WERI-Rb-1 (cell line): ENCODE measurements at regions not wholly inside any gene's neighbourhood (a gene's known extent, or its start where the extent isn't known, plus 50 kb on each side); places are given as distances from the start of the nearest gene placed in this dataset.

Source experiments
- DNase-seq: peaks from one replicate; pipeline ENCODE4 v3.0.0-alpha.2; 2020
- H3K27ac ChIP-seq: fragments of 250-450 bp; sonication (Bioruptor Pico); 2 replicates; pipeline ENCODE4 v1.5.1; 2020; ENCODE audit warnings: mild to moderate bottlenecking, moderate library complexity
- H3K27me3 ChIP-seq: fragments of 250-450 bp; sonication (Bioruptor Pico); 2 replicates; pipeline ENCODE4 v1.5.1; 2021; ENCODE audit warnings: mild to moderate bottlenecking, low read depth, moderate library complexity; ENCODE audit not compliant: insufficient read depth, severe bottlenecking
- H3K36me3 ChIP-seq: fragments of 250-450 bp; sonication (Bioruptor Pico); 2 replicates; pipeline ENCODE4 v1.5.1; 2020; ENCODE audit warnings: mild to moderate bottlenecking, moderate library complexity
- H3K4me3 ChIP-seq: 2 replicates; pipeline ENCODE4 v1.5.1; 2011; ENCODE audit warnings: low read depth, mild to moderate bottlenecking, control low read depth, low read length
- H3K9me3 ChIP-seq: fragments of 250-450 bp; sonication (Bioruptor Pico); 2 replicates; pipeline ENCODE4 v1.5.1; 2021; ENCODE audit warnings: mild to moderate bottlenecking, moderate library complexity; ENCODE audit not compliant: severe bottlenecking
- CTCF ChIP-seq: IDR thresholded peaks from 2 replicates; pipeline ENCODE4 v1.5.1; 2011; ENCODE audit warnings: low read depth, mild to moderate bottlenecking, control low read depth, inconsistent platforms, low read length

GRCh38 chr4:45795135-45795534 lies 328.7 kb downstream of the GABRG1 start:
- Histone ChIP-seq H3K27me3 (no peaks in the 10 kb centered on the region), H3K36me3 (no peaks in the 10 kb centered on the region), H3K9me3 (no peaks in the 10 kb centered on the region), H3K4me3 (no peak overlapping the region), H3K27ac (no peak overlapping the region)
- no peak for TF ChIP-seq CTCF
- DNase-seq, result no peak

- TF ChIP-seq CTCF, result no peak
- Histone ChIP-seq H3K36me3 (no peaks in the 10 kb centered on the region), H3K27ac (no peak overlapping the region), H3K9me3 (no peaks in the 10 kb centered on the region), H3K4me3 (no peak overlapping the region), H3K27me3 (no peaks in the 10 kb centered on the region)
- no peak for DNase-seq
Observed at GRCh38 chr4:45778514-45778913, 345.3 kb downstream of the GABRG1 start.

- Histone ChIP-seq H3K4me3 (no peak overlapping the region), H3K27me3 (no peaks in the 10 kb centered on the region), H3K9me3 (no peaks in the 10 kb centered on the region), H3K27ac (no peak overlapping the region), H3K36me3 (no peaks in the 10 kb centered on the region)
- TF ChIP-seq CTCF, result no peak
- DNase-seq, result no peak
Observed at GRCh38 chr4:45776146-45776545, 347.7 kb downstream of the GABRG1 start.

GRCh38 chr4:45770958-45771357 lies 352.9 kb downstream of the GABRG1 start:
- no peaks in the 10 kb centered on the region for H3K27me3 ChIP-seq
- TF ChIP-seq CTCF, result no peak

GRCh38 chr4:45765521-45765920 lies 358.3 kb downstream of the GABRG1 start:
- no peak for TF ChIP-seq CTCF
- DNase-seq, result no peak

More at GRCh38 chr4:45770958-45771357, 352.9 kb downstream of the GABRG1 start:
- Histone ChIP-seq H3K27ac (no peak overlapping the region), H3K36me3 (no peaks in the 10 kb centered on the region), H3K9me3 (no peaks in the 10 kb centered on the region), H3K4me3 (no peak overlapping the region)
- no peak for DNase-seq

GRCh38 chr4:45751877-45752530 lies 371.9 kb downstream of the GABRG1 start:
- no peaks in the 10 kb centered on the region for H3K27me3 ChIP-seq
- DNase-seq, result no peak

More at GRCh38 chr4:45765521-45765920, 358.3 kb downstream of the GABRG1 start:
- H3K4me3 ChIP-seq, result no peak overlapping the region
- no peaks in the 10 kb centered on the region for H3K27me3 ChIP-seq
- H3K27ac ChIP-seq, result no peak overlapping the region
- H3K36me3 ChIP-seq, result no peaks in the 10 kb centered on the region
- no peaks in the 10 kb centered on the region for H3K9me3 ChIP-seq

More at GRCh38 chr4:45751877-45752530, 371.9 kb downstream of the GABRG1 start:
- no peak for TF ChIP-seq CTCF
- Histone ChIP-seq H3K36me3 (no peaks in the 10 kb centered on the region), H3K4me3 (no peak overlapping the region), H3K27ac (no peak overlapping the region), H3K9me3 (no peaks in the 10 kb centered on the region)
